Transverse colon (tissue), 4 donors: ENCODE measurements at regions not wholly inside any gene's neighbourhood (a gene's known extent, or its start where the extent isn't known, plus 50 kb on each side); places are given as distances from the start of the nearest gene placed in this dataset.

Experiments used
- DNase-seq: peaks from one replicate; pipeline ENCODE4 v3.0.0-alpha.2; 2019
- H3K27ac ChIP-seq, 4 donors: fragments of 200-600 bp; sonication (generic); 2 replicates each; pipeline ENCODE4 v1.5.1; 2016 to 2018; ENCODE audit warnings: inconsistent platforms in 4 of 4
- H3K27me3 ChIP-seq: fragments of 200-600 bp; sonication (generic); 2 replicates; pipeline ENCODE4 v1.5.1; 2017; ENCODE audit warnings: inconsistent platforms
- H3K36me3 ChIP-seq, 4 donors: fragments of 200-600 bp; sonication (generic); 2 replicates each; pipeline ENCODE4 v1.5.1; 2017 to 2019; ENCODE audit warnings: inconsistent platforms in 4 of 4
- H3K4me1 ChIP-seq, 4 donors: fragments of 200-600 bp; sonication (generic); 2 replicates each; pipeline ENCODE4 v1.5.1; 2017 to 2020; ENCODE audit warnings: inconsistent platforms in 4 of 4
- H3K4me3 ChIP-seq, 4 donors: fragments of 200-600 bp; sonication (generic); 1 replicate in 1 of 4; 2 replicates in 3 of 4; pipeline versions ENCODE4 v1.5.1 to v1.6.1; 2017 to 2019; ENCODE audit warnings: inconsistent platforms in 4 of 4
- H3K9me3 ChIP-seq, 2 donors: fragments of 200-600 bp; sonication (generic); 2 replicates each; pipeline ENCODE4 v1.5.1; 2017 to 2019; ENCODE audit warnings: inconsistent platforms in 2 of 2
- CTCF ChIP-seq, 5 experiments: fragments of 200-600 bp in 3 of 5; fragments of 450-650 bp in 2 of 5; sonication (generic) in 3 of 5; IDR thresholded peaks; 1 replicate in 2 of 5; 2 replicates in 3 of 5; pipeline ENCODE4 v1.5.1; 2016 to 2017; ENCODE audit warnings: antibody characterized with exemption in 5 of 5, inconsistent platforms in 3 of 5, mild to moderate bottlenecking in 2 of 5, moderate library complexity in 1 of 5
- EP300 ChIP-seq: sonication (generic); formaldehyde crosslinking; IDR thresholded peaks from one replicate; pipeline ENCODE4 v1.6.1; 2017; ENCODE audit warnings: antibody characterized with exemption, low read depth
- POLR2A ChIP-seq: fragments of 450-650 bp; IDR thresholded peaks from one replicate; pipeline ENCODE4 v1.6.1; 2016; ENCODE audit warnings: antibody characterized with exemption, mild to moderate bottlenecking, moderate library complexity
- POLR2AphosphoS5 ChIP-seq, 3 donors: sonication (generic); formaldehyde crosslinking; IDR thresholded peaks; one replicate each; pipeline ENCODE4 v1.6.1; 2016; ENCODE audit warnings: antibody characterized with exemption in 3 of 3
- WGBS, 2 donors: methylation state at CpG; one replicate each; pipeline ENCODE4 v1.1.5; 2018; ENCODE audit warnings: low coverage in 1 of 2; 5-methylcytosine and 5-hydroxymethylcytosine counted together
- in situ Hi-C, 4 donors: fragments of 200-750 bp; cut with MboI; loops; one replicate each; pipeline versions ENCODE4 v1.15.0 to v1.15.1; 2017; ENCODE audit warnings: low sequenced_read_pairs in 3 of 4, low pct_ligation_motif_present in 1 of 4, low pct_unique_long_range_greater_than_20kb in 1 of 4
- intact Hi-C: fragments of 100-400 bp; cut with DNase I; formaldehyde crosslinking; loops from one replicate; pipeline ENCODE4 v1.15.1; 2023; ENCODE audit warnings: low total_unique reads

GRCh38 chr4:92198711-92199110 is 105.1 kb upstream of the GRID2 start:
- no peaks in the 10 kb centered on the region for H3K36me3 ChIP-seq
- H3K27me3 ChIP-seq, result no peaks in the 10 kb centered on the region
- H3K27ac ChIP-seq, result no peak overlapping the region
- H3K9me3 ChIP-seq, result no peaks in the 10 kb centered on the region
- in situ Hi-C loops, result no loop called here
- TF ChIP-seq EP300 (no peak), CTCF (IDR thresholded peaks at IDR 0.05) (no peak)
- no peak overlapping the region for H3K4me3 ChIP-seq
- 68 to 80% methylated on average over 4 of the region's 4 CpGs for WGBS, 2 donors
- H3K4me1 ChIP-seq, result no peaks in the 10 kb centered on the region
- intact Hi-C loops, result no loop called here
- DNase-seq, result no peak

- WGBS, 2 donors, result 81 to 92% methylated on average over 2 of the region's 2 CpGs
- no peak for TF ChIP-seq CTCF (IDR thresholded peaks at IDR 0.05)
- no peak for TF ChIP-seq POLR2AphosphoS5 (IDR thresholded peaks at IDR 0.05)
- in situ Hi-C loops, result no loop called here
- H3K36me3 ChIP-seq, result no peaks in the 10 kb centered on the region
- H3K27me3 ChIP-seq, result no peaks in the 10 kb centered on the region
- no peak overlapping the region for H3K27ac ChIP-seq
- no peaks in the 10 kb centered on the region for H3K9me3 ChIP-seq
- intact Hi-C loops, result no loop called here
- H3K4me3 ChIP-seq, result no peak overlapping the region
- no peak for DNase-seq
- H3K4me1 ChIP-seq, result no peaks in the 10 kb centered on the region
Measured at GRCh38 chr4:92199135-92199534, 104.6 kb upstream of the GRID2 start.

GRCh38 chr4:92210906-92211305 is 92.9 kb upstream of the GRID2 start:
- intact Hi-C loops, result no loop called here
- WGBS, 2 donors, result 71 to 82% methylated on average over 4 to 7 of the region's 7 CpGs

GRCh38 chr4:92215476-92215875 is 88.3 kb upstream of the GRID2 start:
- in situ Hi-C loops, result no loop called here
- 81 to 84% methylated on average over 4 of the region's 4 CpGs for WGBS, 2 donors
- H3K27ac ChIP-seq, result no peak overlapping the region
- H3K4me3 ChIP-seq, result no peak overlapping the region
- no peaks in the 10 kb centered on the region for H3K36me3 ChIP-seq
- H3K27me3 ChIP-seq, result no peaks in the 10 kb centered on the region
- no peak for DNase-seq
- no peak for TF ChIP-seq POLR2AphosphoS5 (IDR thresholded peaks at IDR 0.05)
- no peak for TF ChIP-seq POLR2A
- TF ChIP-seq CTCF (IDR thresholded peaks at IDR 0.05), result no peak
- no peak for TF ChIP-seq EP300
- H3K4me1 ChIP-seq, result no peaks in the 10 kb centered on the region
- H3K9me3 ChIP-seq, result no peaks in the 10 kb centered on the region
- intact Hi-C loops, result no loop called here

More at GRCh38 chr4:92210906-92211305, 92.9 kb upstream of the GRID2 start:
- Histone ChIP-seq H3K9me3 (no peaks in the 10 kb centered on the region), H3K27ac (no peak overlapping the region), H3K4me1 (no peaks in the 10 kb centered on the region), H3K36me3 (no peaks in the 10 kb centered on the region), H3K4me3 (no peak overlapping the region), H3K27me3 (no peaks in the 10 kb centered on the region)
- no peak for DNase-seq
- TF ChIP-seq EP300, result no peak
- no peak for TF ChIP-seq CTCF (IDR thresholded peaks at IDR 0.05)
- no peak for TF ChIP-seq POLR2A
- TF ChIP-seq POLR2AphosphoS5 (IDR thresholded peaks at IDR 0.05), result no peak
- in situ Hi-C loops, result no loop called here
